ENCODE measurements at regions not wholly inside any gene's neighbourhood (a gene's known extent, or its start where the extent isn't known, plus 50 kb on each side); places are given as distances from the start of the nearest gene placed in this dataset.

DNA sequence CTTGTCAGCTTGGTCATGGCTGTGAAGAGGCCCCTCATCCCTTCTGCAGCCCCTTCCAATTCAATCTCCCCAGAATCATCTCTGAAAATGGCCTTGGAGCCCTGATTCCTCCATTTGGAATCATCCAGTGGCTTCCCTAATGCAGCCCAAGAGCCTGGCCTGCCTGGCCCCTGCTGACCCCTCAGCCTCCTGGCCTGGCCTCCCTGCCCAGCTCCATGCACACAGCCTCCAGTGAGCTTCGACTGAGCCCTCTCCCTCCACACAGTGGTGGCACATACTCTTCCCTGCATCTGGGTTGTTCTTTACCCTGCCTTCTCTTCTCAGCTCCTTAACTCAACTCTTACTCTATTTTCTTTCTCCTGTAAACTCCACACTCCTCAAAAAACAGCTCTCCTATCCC is 120.9 kb downstream of the ANKRD60 start:
- RAD21 ChIA-PET (ENCODE audit: low non-redundant PET in 1 of 2, low total read pairs in 2 of 2, uncharacterized antibody in 2 of 2, unreplicated experiment in 2 of 2), result no interaction called here
- H3K27ac ChIP-seq (ENCODE audit: low read depth, low read length), result no peak overlapping the region
- TF ChIP-seq CBX3 (IDR thresholded peaks at IDR 0.05; ENCODE audit: low read depth), result no peak
- no peak for TF ChIP-seq ZFX (IDR thresholded peaks at IDR 0.05)
- TF ChIP-seq, protein P1, sequence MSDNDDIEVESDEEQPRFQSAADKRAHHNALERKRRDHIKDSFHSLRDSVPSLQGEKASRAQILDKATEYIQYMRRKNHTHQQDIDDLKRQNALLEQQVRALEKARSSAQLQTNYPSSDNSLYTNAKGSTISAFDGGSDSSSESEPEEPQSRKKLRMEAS (IDR thresholded peaks at IDR 0.05), result no peak
- no peak for TF ChIP-seq EGR1 (IDR thresholded peaks at IDR 0.05; ENCODE audit: low read depth)
- TF ChIP-seq EZH2phosphoT487 (IDR thresholded peaks at IDR 0.05; ENCODE audit: borderline replicate concordance), result no peak
- no peak for TF ChIP-seq RAD21 (IDR thresholded peaks at IDR 0.05; ENCODE audit: low read depth)
- TF ChIP-seq TCF7L2 (IDR thresholded peaks at IDR 0.05; ENCODE audit: borderline replicate concordance, extremely low read depth, insufficient read depth, insufficient read length), result no peak
- TF ChIP-seq POLR2A (IDR thresholded peaks at IDR 0.05; ENCODE audit: borderline replicate concordance, extremely low read depth, insufficient read depth, insufficient read length), result no peak
- TF ChIP-seq CEBPB (IDR thresholded peaks at IDR 0.05; ENCODE audit: low read depth), result no peak
- no peak for TF ChIP-seq YY1 (IDR thresholded peaks at IDR 0.05; ENCODE audit: extremely low read depth, insufficient replicate concordance, low read depth, low read length)
- TF ChIP-seq SRF (IDR thresholded peaks at IDR 0.05; ENCODE audit: low read depth), result no peak
- TF ChIP-seq, protein P2, sequence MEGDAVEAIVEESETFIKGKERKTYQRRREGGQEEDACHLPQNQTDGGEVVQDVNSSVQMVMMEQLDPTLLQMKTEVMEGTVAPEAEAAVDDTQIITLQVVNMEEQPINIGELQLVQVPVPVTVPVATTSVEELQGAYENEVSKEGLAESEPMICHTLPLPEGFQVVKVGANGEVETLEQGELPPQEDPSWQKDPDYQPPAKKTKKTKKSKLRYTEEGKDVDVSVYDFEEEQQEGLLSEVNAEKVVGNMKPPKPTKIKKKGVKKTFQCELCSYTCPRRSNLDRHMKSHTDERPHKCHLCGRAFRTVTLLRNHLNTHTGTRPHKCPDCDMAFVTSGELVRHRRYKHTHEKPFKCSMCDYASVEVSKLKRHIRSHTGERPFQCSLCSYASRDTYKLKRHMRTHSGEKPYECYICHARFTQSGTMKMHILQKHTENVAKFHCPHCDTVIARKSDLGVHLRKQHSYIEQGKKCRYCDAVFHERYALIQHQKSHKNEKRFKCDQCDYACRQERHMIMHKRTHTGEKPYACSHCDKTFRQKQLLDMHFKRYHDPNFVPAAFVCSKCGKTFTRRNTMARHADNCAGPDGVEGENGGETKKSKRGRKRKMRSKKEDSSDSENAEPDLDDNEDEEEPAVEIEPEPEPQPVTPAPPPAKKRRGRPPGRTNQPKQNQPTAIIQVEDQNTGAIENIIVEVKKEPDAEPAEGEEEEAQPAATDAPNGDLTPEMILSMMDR (IDR thresholded peaks at IDR 0.05 in 2 of 3, conservative IDR thresholded peaks at IDR 0.05 in 1 of 3; ENCODE audit: borderline replicate concordance in 1 of 3, insufficient read depth in 1 of 3, low read depth in 2 of 3, low read length in 2 of 3), result no peak
- TF ChIP-seq, protein P3, sequence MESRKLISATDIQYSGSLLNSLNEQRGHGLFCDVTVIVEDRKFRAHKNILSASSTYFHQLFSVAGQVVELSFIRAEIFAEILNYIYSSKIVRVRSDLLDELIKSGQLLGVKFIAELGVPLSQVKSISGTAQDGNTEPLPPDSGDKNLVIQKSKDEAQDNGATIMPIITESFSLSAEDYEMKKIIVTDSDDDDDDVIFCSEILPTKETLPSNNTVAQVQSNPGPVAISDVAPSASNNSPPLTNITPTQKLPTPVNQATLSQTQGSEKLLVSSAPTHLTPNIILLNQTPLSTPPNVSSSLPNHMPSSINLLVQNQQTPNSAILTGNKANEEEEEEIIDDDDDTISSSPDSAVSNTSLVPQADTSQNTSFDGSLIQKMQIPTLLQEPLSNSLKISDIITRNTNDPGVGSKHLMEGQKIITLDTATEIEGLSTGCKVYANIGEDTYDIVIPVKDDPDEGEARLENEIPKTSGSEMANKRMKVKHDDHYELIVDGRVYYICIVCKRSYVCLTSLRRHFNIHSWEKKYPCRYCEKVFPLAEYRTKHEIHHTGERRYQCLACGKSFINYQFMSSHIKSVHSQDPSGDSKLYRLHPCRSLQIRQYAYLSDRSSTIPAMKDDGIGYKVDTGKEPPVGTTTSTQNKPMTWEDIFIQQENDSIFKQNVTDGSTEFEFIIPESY (IDR thresholded peaks at IDR 0.05; ENCODE audit: extremely low read depth, insufficient replicate concordance, low read length), result no peak
- H3K36me3 ChIP-seq (ENCODE audit: control insufficient read depth in 1 of 2, insufficient read depth in 2 of 2, low read length in 2 of 2), result no peaks in the 10 kb centered on the region
- H3K79me2 ChIP-seq (ENCODE audit: insufficient read depth, low read length), result no peaks in the 10 kb centered on the region
- no peaks in the 10 kb centered on the region for H4K20me1 ChIP-seq (ENCODE audit: insufficient read depth)
- no peak overlapping the region for H3K4me3 ChIP-seq (replicated peaks in 1 of 2; ENCODE audit: low read depth in 1 of 2, low read length in 2 of 2)
- no peak overlapping the region for H3K9ac ChIP-seq (ENCODE audit: low read length)
- POLR2A ChIA-PET, result no interaction called here
- no TSS peak for BruUV-seq (replicated peaks)
- no peak overlapping the region for H2AFZ ChIP-seq (ENCODE audit: low read depth, low read length, poor library complexity, severe bottlenecking)
- no peak overlapping the region for H3K4me2 ChIP-seq (ENCODE audit: low read length)
- H3K9me2 ChIP-seq (ENCODE audit: insufficient read depth), result no peaks in the 10 kb centered on the region
- no peak for ATAC-seq
- no peak for DNase-seq (ENCODE audit: low read depth, low spot score)
- peaks cover 24% of the 10 kb centered on the region for H3K27me3 ChIP-seq (ENCODE audit: insufficient read depth, low read length)
- peaks cover 0 to 10% of the 10 kb centered on the region in 2 experiments; a peak in 2 of 4 replicates for H3K4me1 ChIP-seq (ENCODE audit: control insufficient read depth in 1 of 2, insufficient read depth in 2 of 2, low read length in 2 of 2)
- intact Hi-C loops (cut with micrococcal nuclease), result no loop called here
- CTCF ChIA-PET, result no interaction called here
- no peaks in the 10 kb centered on the region; a peak in 1 of 4 replicates for H3K9me3 ChIP-seq (ENCODE audit: control insufficient read depth in 1 of 2, insufficient read depth in 1 of 2, low read depth in 1 of 2, low read length in 2 of 2)

All from HCT116 (cell line).